ENCODE measurements at regions not wholly inside any gene's neighbourhood (a gene's known extent, or its start where the extent isn't known, plus 50 kb on each side); places are given as distances from the start of the nearest gene placed in this dataset.

- H3K36me3 ChIP-seq (ENCODE audit: control insufficient read depth in 2 of 3, insufficient read depth in 3 of 3, low read length in 3 of 3): no peaks in the 10 kb centered on the region
- FAIRE-seq (no peak), DNase-seq (no peak)
- H3K27me3 ChIP-seq (ENCODE audit: control insufficient read depth, insufficient read depth, low read length): no peaks in the 10 kb centered on the region
- H3K27ac ChIP-seq (ENCODE audit: low read depth in 2 of 2, low read length in 2 of 2): no peak overlapping the region
- no peaks in the 10 kb centered on the region for H3K4me1 ChIP-seq (ENCODE audit: control insufficient read depth in 2 of 3, insufficient read depth in 2 of 3, low read depth in 1 of 3, low read length in 3 of 3)
- H3K9me3 ChIP-seq (ENCODE audit: control insufficient read depth in 2 of 3, insufficient read depth in 1 of 3, low read length in 3 of 3): no peaks in the 10 kb centered on the region
- TF ChIP-seq CTCF (IDR thresholded peaks at IDR 0.05; ENCODE audit: borderline replicate concordance, extremely low read depth, insufficient read depth): no peak
- no peak overlapping the region for H3K9ac ChIP-seq (ENCODE audit: low read length in 3 of 3)
- no peak overlapping the region for H3K4me3 ChIP-seq (ENCODE audit: low read length in 3 of 3)
- intact Hi-C loops (cut with DNase I): no loop called here
These were observed 105.2 kb upstream of the BOC start for GRCh38 chr3:113105966-113106660.

GRCh38 chr3:113110267-113110666 is 101.1 kb upstream of the BOC start:
- Histone ChIP-seq H3K27me3 (ENCODE audit: control insufficient read depth, insufficient read depth, low read length) (no peaks in the 10 kb centered on the region), H3K36me3 (ENCODE audit: control insufficient read depth in 2 of 3, insufficient read depth in 3 of 3, low read length in 3 of 3) (no peaks in the 10 kb centered on the region), H3K4me1 (ENCODE audit: control insufficient read depth in 2 of 3, insufficient read depth in 2 of 3, low read depth in 1 of 3, low read length in 3 of 3) (no peaks in the 10 kb centered on the region), H3K9ac (ENCODE audit: low read length in 3 of 3) (no peak overlapping the region), H3K4me3 (ENCODE audit: low read length in 3 of 3) (no peak overlapping the region), H3K27ac (ENCODE audit: low read depth in 2 of 2, low read length in 2 of 2) (no peak overlapping the region), H3K9me3 (ENCODE audit: control insufficient read depth in 2 of 3, insufficient read depth in 1 of 3, low read length in 3 of 3) (no peaks in the 10 kb centered on the region)
- no peak for TF ChIP-seq CTCF (IDR thresholded peaks at IDR 0.05; ENCODE audit: borderline replicate concordance, extremely low read depth, insufficient read depth)
- FAIRE-seq (no peak), DNase-seq (peak in 2 of 5 donors; percentile 18 to 40)
- intact Hi-C loops (cut with DNase I): no loop called here

- no peak overlapping the region for H3K4me3 ChIP-seq (ENCODE audit: low read length in 3 of 3)
- H3K9ac ChIP-seq (ENCODE audit: low read length in 3 of 3): no peak overlapping the region
- no peak for FAIRE-seq
- no peaks in the 10 kb centered on the region for H3K36me3 ChIP-seq (ENCODE audit: control insufficient read depth in 2 of 3, insufficient read depth in 3 of 3, low read length in 3 of 3)
- TF ChIP-seq CTCF (IDR thresholded peaks at IDR 0.05; ENCODE audit: borderline replicate concordance, extremely low read depth, insufficient read depth): no peak
- no peaks in the 10 kb centered on the region for H3K9me3 ChIP-seq (ENCODE audit: control insufficient read depth in 2 of 3, insufficient read depth in 1 of 3, low read length in 3 of 3)
- DNase-seq: no peak
- H3K27ac ChIP-seq (ENCODE audit: low read depth in 2 of 2, low read length in 2 of 2): no peak overlapping the region
- no peaks in the 10 kb centered on the region for H3K4me1 ChIP-seq (ENCODE audit: control insufficient read depth in 2 of 3, insufficient read depth in 2 of 3, low read depth in 1 of 3, low read length in 3 of 3)
- intact Hi-C loops (cut with DNase I): no loop called here
- no peaks in the 10 kb centered on the region for H3K27me3 ChIP-seq (ENCODE audit: control insufficient read depth, insufficient read depth, low read length)
These were observed 100.2 kb upstream of the BOC start for GRCh38 chr3:113111011-113111707.
